GM12878 (cell line): ENCODE measurements at regions not wholly inside any gene's neighbourhood (a gene's known extent, or its start where the extent isn't known, plus 50 kb on each side); places are given as distances from the start of the nearest gene placed in this dataset.

Experiments
- BCL11A ChIP-seq: IDR thresholded peaks from 2 replicates; pipeline ENCODE4 v1.6.1; 2011; ENCODE audit warnings: low read depth, low read length
- FOXM1 ChIP-seq: IDR thresholded peaks from 2 replicates; pipeline ENCODE4 v1.6.1; 2012; ENCODE audit warnings: low read depth, mild to moderate bottlenecking, inconsistent platforms, low read length, moderate library complexity
- JUNB ChIP-seq: IDR thresholded peaks from 2 replicates; pipeline ENCODE4 v1.6.1; 2016; ENCODE audit warnings: antibody characterized with exemption, mild to moderate bottlenecking
- POLR2A ChIP-seq: IDR thresholded peaks from 2 replicates; pipeline ENCODE4 v1.6.1; 2011; ENCODE audit warnings: low read depth, mild to moderate bottlenecking, low read length
- RAD51 ChIP-seq: fragments of 450-650 bp; IDR thresholded peaks from 2 replicates; pipeline ENCODE4 v1.6.1; 2016; ENCODE audit warnings: moderate library complexity, mild to moderate bottlenecking, inconsistent platforms
- SIN3A ChIP-seq: IDR thresholded peaks from 2 replicates; pipeline ENCODE4 v1.6.1; 2012; ENCODE audit warnings: low read depth, low read length, improper control_type of control experiment

DNA sequence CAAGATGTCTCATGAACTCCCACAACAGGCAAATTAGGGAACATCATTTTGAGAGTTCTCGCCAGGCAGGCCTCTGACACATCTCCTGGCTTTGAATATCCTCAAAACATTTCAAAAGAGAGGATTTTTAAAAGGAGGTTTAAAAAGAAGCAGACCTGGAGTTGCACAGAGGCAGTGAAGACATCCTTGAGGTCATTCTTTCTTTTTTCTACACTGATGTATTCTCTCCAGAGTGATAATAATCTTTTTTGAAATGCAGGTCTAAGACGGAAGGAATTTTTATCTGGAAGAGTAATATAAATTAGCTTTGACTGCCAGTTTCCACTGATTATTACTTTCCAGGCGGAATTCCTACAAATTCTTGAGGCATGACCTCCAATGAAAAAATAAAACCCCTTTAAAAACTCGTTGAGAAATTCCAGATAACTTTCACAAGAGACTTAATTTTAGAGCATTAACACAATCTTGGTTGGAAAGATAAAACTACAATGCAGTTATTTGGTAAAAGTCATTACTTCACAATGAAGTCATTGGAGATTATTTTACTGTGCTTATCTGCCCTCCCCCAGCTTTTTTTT is 125.0 kb downstream of the LYPLAL1 start:
- TF ChIP-seq POLR2A (no peak), SIN3A (no peak), RAD51 (no peak), FOXM1 (no peak), BCL11A (no peak), JUNB (no peak)
